GM21576 (cell line): ENCODE measurements at regions not wholly inside any gene's neighbourhood (a gene's known extent, or its start where the extent isn't known, plus 50 kb on each side); places are given as distances from the start of the nearest gene placed in this dataset.
"Not testable (repeated sequence)": the region's sequence is repeated elsewhere in the genome, so short reads cannot be mapped to it uniquely, and the experiment has no call there.

Experiments
- ATAC-seq: cut with Tn5 transposase; IDR thresholded peaks from one replicate; pipeline ENCODE4 v1.9.1; 2021; ENCODE audit warnings: mild to moderate bottlenecking, moderate library complexity; ENCODE audit not compliant: unreplicated experiment

GRCh38 chrX:93468075-93468474 lies 205.3 kb downstream of the NAP1L3 start:
- no peak for ATAC-seq

GRCh38 chrX:93466383-93466782 lies 207.0 kb downstream of the NAP1L3 start:
- no peak for ATAC-seq

GRCh38 chrX:93461060-93461459 lies 212.3 kb downstream of the NAP1L3 start:
- ATAC-seq: no peak

- ATAC-seq: no peak
Measured at GRCh38 chrX:93454509-93454908, 218.9 kb downstream of the NAP1L3 start.

GRCh38 chrX:93434721-93435120 lies 238.7 kb downstream of the NAP1L3 start:
- ATAC-seq: not testable (repeated sequence)

- no peak for ATAC-seq
Measured at GRCh38 chrX:93428497-93428896, 244.9 kb downstream of the NAP1L3 start.

- ATAC-seq: peak; percentile 89
Measured at GRCh38 chrX:93422693-93423092, 250.7 kb downstream of the NAP1L3 start.

- ATAC-seq: no peak
Measured at GRCh38 chrX:93420525-93421082, 252.8 kb downstream of the NAP1L3 start.

- ATAC-seq: no peak
Measured at GRCh38 chrX:93420090-93420489, 253.3 kb downstream of the NAP1L3 start.

- ATAC-seq: no peak
Measured at GRCh38 chrX:93419642-93420041, 253.7 kb downstream of the NAP1L3 start.

GRCh38 chrX:93404121-93404520 lies 269.3 kb downstream of the NAP1L3 start:
- no peak for ATAC-seq

- no peak for ATAC-seq
Measured at GRCh38 chrX:93354651-93355050, 318.7 kb downstream of the NAP1L3 start.

- ATAC-seq: no peak
Measured at GRCh38 chrX:93346309-93346708, 327.1 kb downstream of the NAP1L3 start.

- not testable (repeated sequence) for ATAC-seq
Measured at GRCh38 chrX:93344287-93344686, 329.1 kb downstream of the NAP1L3 start.

GRCh38 chrX:93332329-93332728 lies 341.0 kb downstream of the NAP1L3 start:
- no peak for ATAC-seq

- no peak for ATAC-seq
Measured at GRCh38 chrX:93322110-93322509, 351.3 kb downstream of the NAP1L3 start.

- no peak for ATAC-seq
Measured at GRCh38 chrX:93319609-93320008, 353.8 kb downstream of the NAP1L3 start.
